ENCODE measurements at regions not wholly inside any gene's neighbourhood (a gene's known extent, or its start where the extent isn't known, plus 50 kb on each side); places are given as distances from the start of the nearest gene placed in this dataset.

GRCh38 chr12:77368379-77368778 is 303.0 kb upstream of the E2F7 start:
- Histone ChIP-seq H3K4me2 (ENCODE audit: insufficient read depth, low read length) (no peak overlapping the region), H3K4me3 (ENCODE audit: insufficient read depth, low read length) (no peak overlapping the region), H2AFZ (ENCODE audit: low read length) (no peak overlapping the region), H3K9me3 (ENCODE audit: low read depth, low read length) (no peaks in the 10 kb centered on the region), H3K27ac (ENCODE audit: low read depth, low read length) (no peak overlapping the region), H3K36me3 (ENCODE audit: insufficient read depth, low read length) (no peaks in the 10 kb centered on the region), H3K4me1 (ENCODE audit: insufficient read depth, low read length) (no peaks in the 10 kb centered on the region), H4K20me1 (ENCODE audit: insufficient read depth, low read length) (no peaks in the 10 kb centered on the region), H3K27me3 (ENCODE audit: insufficient read depth, low read length) (no peaks in the 10 kb centered on the region), H3K79me2 (ENCODE audit: insufficient read depth, low read length) (no peaks in the 10 kb centered on the region)
- no peak for DNase-seq (ENCODE audit: insufficient read length, low spot score, missing footprints)
- TF ChIP-seq, protein P1, sequence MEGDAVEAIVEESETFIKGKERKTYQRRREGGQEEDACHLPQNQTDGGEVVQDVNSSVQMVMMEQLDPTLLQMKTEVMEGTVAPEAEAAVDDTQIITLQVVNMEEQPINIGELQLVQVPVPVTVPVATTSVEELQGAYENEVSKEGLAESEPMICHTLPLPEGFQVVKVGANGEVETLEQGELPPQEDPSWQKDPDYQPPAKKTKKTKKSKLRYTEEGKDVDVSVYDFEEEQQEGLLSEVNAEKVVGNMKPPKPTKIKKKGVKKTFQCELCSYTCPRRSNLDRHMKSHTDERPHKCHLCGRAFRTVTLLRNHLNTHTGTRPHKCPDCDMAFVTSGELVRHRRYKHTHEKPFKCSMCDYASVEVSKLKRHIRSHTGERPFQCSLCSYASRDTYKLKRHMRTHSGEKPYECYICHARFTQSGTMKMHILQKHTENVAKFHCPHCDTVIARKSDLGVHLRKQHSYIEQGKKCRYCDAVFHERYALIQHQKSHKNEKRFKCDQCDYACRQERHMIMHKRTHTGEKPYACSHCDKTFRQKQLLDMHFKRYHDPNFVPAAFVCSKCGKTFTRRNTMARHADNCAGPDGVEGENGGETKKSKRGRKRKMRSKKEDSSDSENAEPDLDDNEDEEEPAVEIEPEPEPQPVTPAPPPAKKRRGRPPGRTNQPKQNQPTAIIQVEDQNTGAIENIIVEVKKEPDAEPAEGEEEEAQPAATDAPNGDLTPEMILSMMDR (IDR thresholded peaks at IDR 0.05; ENCODE audit: extremely low read depth, low read depth, low read length): no peak

DNA sequence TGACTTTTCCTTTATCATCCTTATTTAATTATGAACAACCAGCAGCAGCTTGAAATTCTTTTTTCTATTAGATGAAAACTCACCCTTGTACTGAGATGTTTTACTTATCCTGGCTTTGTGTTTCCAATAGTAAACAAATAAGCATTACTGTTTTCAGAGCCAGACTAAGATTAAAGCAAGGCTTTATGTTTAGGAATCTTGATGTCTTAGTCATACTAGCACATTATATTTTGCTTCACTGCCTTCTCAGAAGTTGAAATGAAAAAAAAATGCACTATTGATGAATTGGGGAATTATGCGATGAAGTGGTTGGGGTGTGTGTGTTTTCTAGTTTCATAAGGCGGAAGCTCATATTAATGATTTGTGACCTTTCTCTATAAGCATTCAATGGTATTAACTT is 301.2 kb upstream of the E2F7 start:
- no peaks in the 10 kb centered on the region for H3K27me3 ChIP-seq (ENCODE audit: insufficient read depth, low read length)
- no peak for DNase-seq (ENCODE audit: insufficient read length, low spot score, missing footprints)
- H3K36me3 ChIP-seq (ENCODE audit: insufficient read depth, low read length): no peaks in the 10 kb centered on the region
- no peak overlapping the region for H2AFZ ChIP-seq (ENCODE audit: low read length)
- no peaks in the 10 kb centered on the region for H3K9me3 ChIP-seq (ENCODE audit: low read depth, low read length)
- no peaks in the 10 kb centered on the region for H4K20me1 ChIP-seq (ENCODE audit: insufficient read depth, low read length)
- TF ChIP-seq, protein P1 (IDR thresholded peaks at IDR 0.05; ENCODE audit: extremely low read depth, low read depth, low read length): no peak
- H3K4me1 ChIP-seq (ENCODE audit: insufficient read depth, low read length): no peaks in the 10 kb centered on the region
- no peaks in the 10 kb centered on the region for H3K79me2 ChIP-seq (ENCODE audit: insufficient read depth, low read length)
- H3K4me3 ChIP-seq (ENCODE audit: insufficient read depth, low read length): no peak overlapping the region
- no peak overlapping the region for H3K27ac ChIP-seq (ENCODE audit: low read depth, low read length)
- H3K4me2 ChIP-seq (ENCODE audit: insufficient read depth, low read length): no peak overlapping the region

DNA sequence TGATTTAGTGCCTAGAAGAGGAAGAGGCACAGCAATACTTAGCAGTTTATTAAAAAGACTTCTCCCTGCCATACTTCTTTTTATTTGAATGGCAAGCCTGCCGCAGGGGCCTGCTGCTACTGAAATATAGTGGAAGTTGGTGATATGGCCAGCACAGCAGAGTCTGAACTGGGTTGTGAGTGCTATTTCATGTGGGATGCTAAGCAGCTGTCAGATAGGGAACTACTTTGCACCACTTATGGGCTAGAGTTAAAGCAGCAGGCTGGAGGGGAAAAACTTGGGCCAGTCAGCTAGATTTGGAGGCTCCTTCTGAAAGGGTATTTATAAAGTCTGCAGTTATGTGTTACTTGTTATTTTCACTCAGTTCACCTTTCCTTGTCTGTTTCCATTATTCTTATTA is 299.0 kb upstream of the E2F7 start:
- Histone ChIP-seq H3K27ac (ENCODE audit: low read depth, low read length) (no peak overlapping the region), H3K36me3 (ENCODE audit: insufficient read depth, low read length) (no peaks in the 10 kb centered on the region), H3K4me1 (ENCODE audit: insufficient read depth, low read length) (no peaks in the 10 kb centered on the region), H3K9me3 (ENCODE audit: low read depth, low read length) (no peaks in the 10 kb centered on the region), H4K20me1 (ENCODE audit: insufficient read depth, low read length) (no peaks in the 10 kb centered on the region), H3K27me3 (ENCODE audit: insufficient read depth, low read length) (no peaks in the 10 kb centered on the region), H2AFZ (ENCODE audit: low read length) (no peak overlapping the region), H3K79me2 (ENCODE audit: insufficient read depth, low read length) (no peaks in the 10 kb centered on the region), H3K4me3 (ENCODE audit: insufficient read depth, low read length) (no peak overlapping the region), H3K4me2 (ENCODE audit: insufficient read depth, low read length) (no peak overlapping the region)
- DNase-seq (ENCODE audit: insufficient read length, low spot score, missing footprints): no peak
- TF ChIP-seq, protein P1 (IDR thresholded peaks at IDR 0.05; ENCODE audit: extremely low read depth, low read depth, low read length): no peak

DNA sequence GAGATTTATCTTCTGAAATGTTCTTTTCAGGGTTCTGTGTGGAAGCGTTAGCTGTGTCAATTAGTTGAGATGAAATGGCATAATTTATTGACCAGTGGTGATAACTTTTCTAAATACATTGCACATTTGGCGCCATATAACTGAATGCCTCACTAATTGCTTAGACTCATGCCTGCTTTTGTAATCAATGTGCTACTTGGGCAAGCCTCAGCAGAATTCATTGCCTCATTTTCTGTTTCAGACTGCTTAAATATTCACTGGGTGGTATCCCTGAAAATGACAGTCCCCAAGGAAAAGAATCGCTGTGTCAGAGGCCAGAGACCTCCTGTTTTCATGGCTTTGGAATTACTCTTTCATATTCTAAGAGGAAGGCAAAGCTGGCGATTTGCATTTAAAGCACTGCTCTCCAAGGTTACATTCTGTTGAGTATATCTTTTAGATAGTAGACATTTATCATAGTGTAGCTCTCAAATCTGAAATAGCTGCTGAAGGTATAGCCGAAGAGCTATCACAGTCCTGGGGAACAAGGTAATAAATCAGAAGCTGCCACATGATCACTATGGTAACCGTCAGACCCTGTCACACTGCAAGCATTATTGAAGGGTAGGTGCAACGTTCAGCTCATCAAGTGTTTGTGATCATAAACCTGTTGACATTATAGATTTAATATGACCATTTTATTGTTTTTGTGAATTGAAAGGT is 297.3 kb upstream of the E2F7 start:
- Histone ChIP-seq H3K4me3 (ENCODE audit: insufficient read depth, low read length) (no peak overlapping the region), H3K36me3 (ENCODE audit: insufficient read depth, low read length) (no peaks in the 10 kb centered on the region), H3K4me1 (ENCODE audit: insufficient read depth, low read length) (no peaks in the 10 kb centered on the region), H3K27ac (ENCODE audit: low read depth, low read length) (no peak overlapping the region), H3K79me2 (ENCODE audit: insufficient read depth, low read length) (no peaks in the 10 kb centered on the region), H3K9me3 (ENCODE audit: low read depth, low read length) (no peaks in the 10 kb centered on the region), H4K20me1 (ENCODE audit: insufficient read depth, low read length) (no peaks in the 10 kb centered on the region), H3K4me2 (ENCODE audit: insufficient read depth, low read length) (no peak overlapping the region), H2AFZ (ENCODE audit: low read length) (no peak overlapping the region), H3K27me3 (ENCODE audit: insufficient read depth, low read length) (no peaks in the 10 kb centered on the region)
- no peak for DNase-seq (ENCODE audit: insufficient read length, low spot score, missing footprints)
- TF ChIP-seq, protein P1 (IDR thresholded peaks at IDR 0.05; ENCODE audit: extremely low read depth, low read depth, low read length): no peak

Data from osteoblast (primary cell).